Lower leg skin (tissue), 3 donors: ENCODE measurements at regions not wholly inside any gene's neighbourhood (a gene's known extent, or its start where the extent isn't known, plus 50 kb on each side); places are given as distances from the start of the nearest gene placed in this dataset.

Source experiments
- POLR2A ChIP-seq, 2 donors: fragments of 450-650 bp; IDR thresholded peaks; one replicate each; pipeline ENCODE4 v1.6.1; 2016 to 2017; ENCODE audit warnings: antibody characterized with exemption in 2 of 2, mild to moderate bottlenecking in 1 of 2, moderate library complexity in 1 of 2
- TF ChIP-seq, protein P1 (sequence below), 3 donors: fragments of 450-650 bp; IDR thresholded peaks; one replicate each; pipeline ENCODE4 v1.5.1; 2016; ENCODE audit warnings: antibody characterized with exemption in 3 of 3, mild to moderate bottlenecking in 3 of 3, moderate library complexity in 2 of 3

DNA sequence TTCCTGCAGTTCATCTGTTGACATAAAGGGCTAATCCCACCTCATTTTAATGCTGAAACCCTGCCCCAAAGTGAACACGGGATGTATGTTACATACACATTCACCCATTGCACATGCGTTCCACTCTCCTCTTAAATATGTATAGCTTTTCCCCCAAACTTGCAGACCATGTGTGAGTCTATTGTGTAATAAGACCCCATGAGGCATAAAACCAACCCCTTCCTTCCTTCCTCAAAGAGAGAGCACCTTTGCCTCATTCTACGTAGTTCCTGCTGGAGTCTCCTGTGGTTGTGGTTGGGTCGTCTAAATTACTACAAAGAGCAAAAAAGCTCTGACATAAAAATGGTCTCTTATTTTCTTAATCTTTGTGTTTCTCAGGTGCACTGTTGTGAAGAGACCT lies 345.7 kb upstream of the KLF6 start:
- TF ChIP-seq, protein P1, sequence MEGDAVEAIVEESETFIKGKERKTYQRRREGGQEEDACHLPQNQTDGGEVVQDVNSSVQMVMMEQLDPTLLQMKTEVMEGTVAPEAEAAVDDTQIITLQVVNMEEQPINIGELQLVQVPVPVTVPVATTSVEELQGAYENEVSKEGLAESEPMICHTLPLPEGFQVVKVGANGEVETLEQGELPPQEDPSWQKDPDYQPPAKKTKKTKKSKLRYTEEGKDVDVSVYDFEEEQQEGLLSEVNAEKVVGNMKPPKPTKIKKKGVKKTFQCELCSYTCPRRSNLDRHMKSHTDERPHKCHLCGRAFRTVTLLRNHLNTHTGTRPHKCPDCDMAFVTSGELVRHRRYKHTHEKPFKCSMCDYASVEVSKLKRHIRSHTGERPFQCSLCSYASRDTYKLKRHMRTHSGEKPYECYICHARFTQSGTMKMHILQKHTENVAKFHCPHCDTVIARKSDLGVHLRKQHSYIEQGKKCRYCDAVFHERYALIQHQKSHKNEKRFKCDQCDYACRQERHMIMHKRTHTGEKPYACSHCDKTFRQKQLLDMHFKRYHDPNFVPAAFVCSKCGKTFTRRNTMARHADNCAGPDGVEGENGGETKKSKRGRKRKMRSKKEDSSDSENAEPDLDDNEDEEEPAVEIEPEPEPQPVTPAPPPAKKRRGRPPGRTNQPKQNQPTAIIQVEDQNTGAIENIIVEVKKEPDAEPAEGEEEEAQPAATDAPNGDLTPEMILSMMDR (IDR thresholded peaks at IDR 0.05) = no peak
- no peak for TF ChIP-seq POLR2A (IDR thresholded peaks at IDR 0.05)
